Chondrocyte (in vitro differentiated cells): ENCODE measurements at regions not wholly inside any gene's neighbourhood (a gene's known extent, or its start where the extent isn't known, plus 50 kb on each side); places are given as distances from the start of the nearest gene placed in this dataset.
A peak's percentile ranks its signal among the peaks of the same experiment; 100 is the strongest.

Source experiments
- DNase-seq: peaks from one replicate; pipeline ENCODE4 v3.0.0; 2021; ENCODE audit warnings: mixed read lengths, low spot score
- H3K27ac Mint-ChIP-seq: one replicate; pipeline ENCODE4 v1.8.0; 2021; ENCODE audit warnings: mild to moderate bottlenecking, moderate library complexity, mixed read lengths; ENCODE audit not compliant: unreplicated experiment
- H3K27me3 Mint-ChIP-seq: 2 replicates; pipeline ENCODE4 v1.8.0; 2021; ENCODE audit warnings: low read depth, mixed read lengths
- H3K36me3 Mint-ChIP-seq: 2 replicates; pipeline ENCODE4 v1.8.0; 2021; ENCODE audit warnings: low read depth, mixed read lengths
- H3K4me1 Mint-ChIP-seq: 2 replicates; pipeline ENCODE4 v1.8.0; 2021; ENCODE audit warnings: low read depth, mild to moderate bottlenecking, mixed read lengths
- H3K4me3 Mint-ChIP-seq: one replicate; pipeline ENCODE4 v1.8.0; 2021; ENCODE audit warnings: mild to moderate bottlenecking, moderate library complexity, mixed read lengths; ENCODE audit not compliant: unreplicated experiment
- H3K9me3 Mint-ChIP-seq: 2 replicates; pipeline ENCODE4 v1.8.0; 2021; ENCODE audit warnings: low read depth, mixed read lengths
- CTCF ChIP-seq: fragments of 200-600 bp; sonication (generic); IDR thresholded peaks from 2 replicates; pipeline ENCODE4 v1.5.0; 2021; ENCODE audit warnings: antibody characterized with exemption, mild to moderate bottlenecking, moderate library complexity

GRCh38 chr13:44050450-44051063 is 170.9 kb downstream of the LACC1 start:
- Mint-ChIP-seq H3K27ac (no peak overlapping the region), H3K9me3 (no peaks in the 10 kb centered on the region), H3K36me3 (no peaks in the 10 kb centered on the region), H3K4me3 (no peak overlapping the region), H3K4me1 (peaks cover 40% of the 10 kb centered on the region), H3K27me3 (peaks cover 2% of the 10 kb centered on the region)
- peak; percentile 93 for TF ChIP-seq CTCF
- DNase-seq = no peak

DNA sequence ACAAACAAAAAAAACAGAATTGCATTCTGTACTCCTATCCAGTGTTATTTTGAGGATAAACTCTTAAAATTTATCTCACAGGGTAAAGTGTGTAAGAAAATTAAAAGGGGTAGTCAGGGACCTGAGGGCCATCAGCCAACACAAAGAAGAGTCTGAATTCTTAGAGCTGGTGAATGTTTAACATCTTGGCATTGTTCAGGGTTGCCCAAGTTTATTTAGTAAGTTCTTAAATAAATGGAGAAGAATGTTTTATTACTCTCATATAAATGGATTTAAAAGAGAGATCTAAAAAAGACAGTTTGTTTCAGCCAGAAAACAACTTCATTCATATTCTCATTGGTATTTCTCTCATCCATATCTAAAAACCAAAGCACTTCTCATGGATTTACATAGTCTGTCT is 171.7 kb downstream of the LACC1 start:
- Mint-ChIP-seq H3K27ac (peak overlapping the region; percentile 99), H3K4me3 (no peak overlapping the region), H3K27me3 (peaks cover 2% of the 10 kb centered on the region), H3K9me3 (no peaks in the 10 kb centered on the region), H3K36me3 (no peaks in the 10 kb centered on the region), H3K4me1 (peaks cover 45% of the 10 kb centered on the region)
- DNase-seq = no peak
- TF ChIP-seq CTCF = no peak

- DNase-seq = no peak
Measured at GRCh38 chr13:44051918-44052675, 172.4 kb downstream of the LACC1 start.

GRCh38 chr13:44052780-44053184 is 173.1 kb downstream of the LACC1 start:
- H3K36me3 Mint-ChIP-seq = no peaks in the 10 kb centered on the region
- DNase-seq = no peak
- no peaks in the 10 kb centered on the region for H3K27me3 Mint-ChIP-seq
- H3K4me3 Mint-ChIP-seq = peak overlapping the region; percentile 37
- peaks cover 50% of the 10 kb centered on the region for H3K4me1 Mint-ChIP-seq
- H3K9me3 Mint-ChIP-seq = no peaks in the 10 kb centered on the region
- TF ChIP-seq CTCF = no peak
- peak overlapping the region; percentile 99 for H3K27ac Mint-ChIP-seq

More at GRCh38 chr13:44051918-44052675, 172.4 kb downstream of the LACC1 start:
- no peaks in the 10 kb centered on the region for H3K36me3 Mint-ChIP-seq
- peaks cover 45% of the 10 kb centered on the region for H3K4me1 Mint-ChIP-seq
- H3K4me3 Mint-ChIP-seq = peak overlapping the region; percentile 37
- TF ChIP-seq CTCF = no peak
- H3K27me3 Mint-ChIP-seq = peaks cover 1% of the 10 kb centered on the region
- H3K27ac Mint-ChIP-seq = peak overlapping the region; percentile 99
- H3K9me3 Mint-ChIP-seq = no peaks in the 10 kb centered on the region

DNA sequence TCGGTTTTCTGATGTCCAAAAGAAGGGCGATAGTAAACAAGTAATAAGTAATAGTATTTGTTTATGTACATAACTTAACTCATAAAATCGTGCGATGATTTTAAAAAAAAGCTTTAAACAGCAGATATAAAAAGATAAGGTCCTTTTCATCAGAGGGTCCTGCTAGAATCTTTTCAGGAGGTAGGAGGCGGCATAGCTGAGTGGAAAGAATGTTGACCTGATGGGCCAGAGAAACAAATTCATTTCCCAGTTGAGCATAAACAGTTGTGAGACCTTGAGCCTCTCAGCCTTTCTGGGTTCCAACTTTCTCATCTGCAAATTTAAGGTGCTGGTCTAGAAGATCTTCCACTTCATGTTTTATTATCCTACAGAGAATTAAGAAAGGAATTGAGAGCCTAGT is 173.5 kb downstream of the LACC1 start:
- no peaks in the 10 kb centered on the region for H3K27me3 Mint-ChIP-seq
- no peak for DNase-seq
- H3K4me3 Mint-ChIP-seq = peak overlapping the region; percentile 37
- peaks cover 54% of the 10 kb centered on the region for H3K4me1 Mint-ChIP-seq
- peak overlapping the region; percentile 99 for H3K27ac Mint-ChIP-seq
- no peaks in the 10 kb centered on the region for H3K36me3 Mint-ChIP-seq
- TF ChIP-seq CTCF = peak; percentile 62
- H3K9me3 Mint-ChIP-seq = no peaks in the 10 kb centered on the region
